OCI-LY7 (cell line): ENCODE measurements at regions not wholly inside any gene's neighbourhood (a gene's known extent, or its start where the extent isn't known, plus 50 kb on each side); places are given as distances from the start of the nearest gene placed in this dataset.

Source experiments
- EZH2phosphoT487 ChIP-seq: fragments of 200-600 bp; sonication (generic); IDR thresholded peaks from 2 replicates; pipeline ENCODE4 v1.6.1; 2018; ENCODE audit warnings: low read depth, borderline replicate concordance, mild to moderate bottlenecking, mixed run types, antibody characterized with exemption, low read length, moderate library complexity, mixed read lengths
- TF ChIP-seq, protein P1 (sequence below): fragments of 200-600 bp; sonication (generic); conservative IDR thresholded peaks from 2 replicates; pipeline ENCODE4 v1.5.1; 2014; ENCODE audit warnings: mild to moderate bottlenecking, antibody characterized with exemption, low read length, moderate library complexity, mixed read lengths

DNA sequence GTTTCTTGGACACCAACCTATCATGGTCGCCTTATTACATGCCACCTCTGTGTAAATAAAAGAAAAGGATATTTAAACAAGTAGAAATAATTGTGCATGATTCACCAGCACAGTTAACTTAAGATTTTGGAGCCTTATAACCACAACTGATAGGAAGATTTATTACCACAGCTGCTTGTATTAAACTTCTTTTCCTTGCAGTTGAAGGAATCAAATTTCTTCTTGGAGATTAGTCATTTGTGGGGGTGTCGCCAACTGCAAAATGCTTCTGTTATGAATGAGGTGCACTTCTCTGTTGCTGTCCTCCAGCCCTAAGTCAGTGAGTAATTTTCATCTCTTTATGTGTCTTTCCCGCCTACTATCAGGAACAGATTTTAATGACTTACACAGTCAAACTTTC lies 73.3 kb downstream of the OR13H1 start:
- TF ChIP-seq, protein P1, sequence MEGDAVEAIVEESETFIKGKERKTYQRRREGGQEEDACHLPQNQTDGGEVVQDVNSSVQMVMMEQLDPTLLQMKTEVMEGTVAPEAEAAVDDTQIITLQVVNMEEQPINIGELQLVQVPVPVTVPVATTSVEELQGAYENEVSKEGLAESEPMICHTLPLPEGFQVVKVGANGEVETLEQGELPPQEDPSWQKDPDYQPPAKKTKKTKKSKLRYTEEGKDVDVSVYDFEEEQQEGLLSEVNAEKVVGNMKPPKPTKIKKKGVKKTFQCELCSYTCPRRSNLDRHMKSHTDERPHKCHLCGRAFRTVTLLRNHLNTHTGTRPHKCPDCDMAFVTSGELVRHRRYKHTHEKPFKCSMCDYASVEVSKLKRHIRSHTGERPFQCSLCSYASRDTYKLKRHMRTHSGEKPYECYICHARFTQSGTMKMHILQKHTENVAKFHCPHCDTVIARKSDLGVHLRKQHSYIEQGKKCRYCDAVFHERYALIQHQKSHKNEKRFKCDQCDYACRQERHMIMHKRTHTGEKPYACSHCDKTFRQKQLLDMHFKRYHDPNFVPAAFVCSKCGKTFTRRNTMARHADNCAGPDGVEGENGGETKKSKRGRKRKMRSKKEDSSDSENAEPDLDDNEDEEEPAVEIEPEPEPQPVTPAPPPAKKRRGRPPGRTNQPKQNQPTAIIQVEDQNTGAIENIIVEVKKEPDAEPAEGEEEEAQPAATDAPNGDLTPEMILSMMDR = no peak
- TF ChIP-seq EZH2phosphoT487 = no peak
